GM23248 (cell line): ENCODE measurements at regions not wholly inside any gene's neighbourhood (a gene's known extent, or its start where the extent isn't known, plus 50 kb on each side); places are given as distances from the start of the nearest gene placed in this dataset.

Source experiments
- DNase-seq: peaks from one replicate; pipeline ENCODE4 v3.0.0-alpha.2; 2015
- H2AFZ ChIP-seq: fragments of 200-600 bp; sonication (generic); 2 replicates; pipeline ENCODE4 v1.6.1; 2016; ENCODE audit warnings: antibody characterized with exemption
- H3F3A ChIP-seq: fragments of 200-600 bp; sonication (generic); 2 replicates; pipeline ENCODE4 v1.6.1; 2016; ENCODE audit warnings: mild to moderate bottlenecking, antibody characterized with exemption, mixed run types; ENCODE audit not compliant: insufficient read depth
- H3K27ac ChIP-seq: fragments of 200-600 bp; sonication (generic); 2 replicates; pipeline ENCODE4 v1.5.1; 2016; ENCODE audit warnings: mild to moderate bottlenecking
- H3K27me3 ChIP-seq: fragments of 200-600 bp; sonication (generic); replicated peaks from 2 replicates; pipeline ENCODE4 v1.6.1; 2016; ENCODE audit warnings: mild to moderate bottlenecking; ENCODE audit not compliant: insufficient read depth
- H3K36me3 ChIP-seq: fragments of 200-600 bp; sonication (generic); 2 replicates; pipeline ENCODE4 v1.6.1; 2016; ENCODE audit warnings: low read depth, mild to moderate bottlenecking
- H3K4me1 ChIP-seq: fragments of 200-600 bp; sonication (generic); 2 replicates; pipeline ENCODE4 v1.6.1; 2016; ENCODE audit warnings: mild to moderate bottlenecking; ENCODE audit not compliant: insufficient read depth
- H3K4me2 ChIP-seq: fragments of 200-600 bp; sonication (generic); one replicate; pipeline ENCODE4 v1.6.1; 2016; ENCODE audit warnings: mild to moderate bottlenecking; ENCODE audit not compliant: unreplicated experiment
- H3K4me3 ChIP-seq: fragments of 200-600 bp; sonication (generic); 2 replicates; pipeline ENCODE4 v1.5.1; 2016; ENCODE audit warnings: mild to moderate bottlenecking
- H3K79me2 ChIP-seq: fragments of 200-600 bp; sonication (generic); 2 replicates; pipeline ENCODE4 v1.6.1; 2016; ENCODE audit warnings: mild to moderate bottlenecking; ENCODE audit not compliant: insufficient read depth
- H3K9ac ChIP-seq: fragments of 200-600 bp; sonication (generic); 2 replicates; pipeline ENCODE4 v1.6.1; 2016; ENCODE audit warnings: mild to moderate bottlenecking
- H3K9me2 ChIP-seq: fragments of 200-600 bp; sonication (generic); 2 replicates; pipeline ENCODE4 v1.6.1; 2016; ENCODE audit warnings: mixed run types, mild to moderate bottlenecking, moderate library complexity; ENCODE audit not compliant: insufficient read depth
- H3K9me3 ChIP-seq: fragments of 200-600 bp; sonication (generic); one replicate; pipeline ENCODE4 v1.6.1; 2017; ENCODE audit warnings: low read depth
- H4K20me1 ChIP-seq: fragments of 200-600 bp; sonication (generic); 2 replicates; pipeline ENCODE4 v1.6.0; 2016; ENCODE audit not compliant: insufficient read depth
- EZH2 ChIP-seq: fragments of 200-600 bp; sonication (generic); IDR thresholded peaks from 2 replicates; pipeline ENCODE4 v1.6.1; 2018; ENCODE audit warnings: antibody characterized with exemption, mild to moderate bottlenecking; ENCODE audit not compliant: insufficient read depth, poor library complexity, severe bottlenecking
- EZH2phosphoT487 ChIP-seq: fragments of 200-600 bp; sonication (generic); IDR thresholded peaks from 2 replicates; pipeline ENCODE4 v1.6.1; 2018; ENCODE audit warnings: antibody characterized with exemption, moderate library complexity, mild to moderate bottlenecking, low read depth; ENCODE audit not compliant: insufficient read depth
- WGBS, 2 experiments: methylation state at CpG; one replicate each; pipeline ENCODE4 v1.1.6; 2015 to 2017; ENCODE audit warnings: low lambda C conversion rate in 2 of 2, low coverage in 1 of 2; ENCODE audit errors: missing lambda C conversion rate in 2 of 2; 5-methylcytosine and 5-hydroxymethylcytosine counted together
- in situ Hi-C: fragments of 300-500 bp; cut with MboI; formaldehyde crosslinking; loops from 2 replicates; pipeline ENCODE4 v1.15.0; 2020

- 32 to 43% methylated on average over 2 of the region's 2 CpGs for WGBS, 2 experiments
- in situ Hi-C loops = no loop called here
- H3K27me3 ChIP-seq = no peaks in the 10 kb centered on the region
These were observed 1351.2 kb downstream of the FSCB start for GRCh38 chr14:43155924-43156323.

GRCh38 chr14:43155258-43155657 is 1351.8 kb downstream of the FSCB start:
- no peak overlapping the region for H3K9ac ChIP-seq
- no peaks in the 10 kb centered on the region for H3K36me3 ChIP-seq
- 70 to 71% methylated on average over 1 of the region's 1 CpG for WGBS, 2 experiments
- H3K4me3 ChIP-seq = no peak overlapping the region
- no peaks in the 10 kb centered on the region for H3K79me2 ChIP-seq
- H4K20me1 ChIP-seq = no peaks in the 10 kb centered on the region
- in situ Hi-C loops = no loop called here
- H3K4me2 ChIP-seq = no peak overlapping the region
- H3F3A ChIP-seq = no peaks in the 10 kb centered on the region
- no peak overlapping the region for H3K27ac ChIP-seq
- no peak overlapping the region for H2AFZ ChIP-seq
- H3K9me2 ChIP-seq = no peaks in the 10 kb centered on the region
- H3K9me3 ChIP-seq = no peaks in the 10 kb centered on the region
- H3K4me1 ChIP-seq = no peaks in the 10 kb centered on the region
- no peaks in the 10 kb centered on the region for H3K27me3 ChIP-seq
- TF ChIP-seq EZH2phosphoT487 (no peak), EZH2 (no peak)
- DNase-seq = no peak

More at GRCh38 chr14:43155924-43156323, 1351.2 kb downstream of the FSCB start:
- Histone ChIP-seq H3K9me2 (no peaks in the 10 kb centered on the region), H3K79me2 (no peaks in the 10 kb centered on the region), H3K27ac (no peak overlapping the region), H3K4me3 (no peak overlapping the region), H3K4me1 (no peaks in the 10 kb centered on the region), H4K20me1 (no peaks in the 10 kb centered on the region), H3K9me3 (no peaks in the 10 kb centered on the region), H3F3A (no peaks in the 10 kb centered on the region), H3K9ac (no peak overlapping the region), H2AFZ (no peak overlapping the region), H3K4me2 (no peak overlapping the region), H3K36me3 (no peaks in the 10 kb centered on the region)
- no peak for TF ChIP-seq EZH2phosphoT487
- TF ChIP-seq EZH2 = no peak
- DNase-seq = no peak

GRCh38 chr14:43147485-43147884 is 1359.6 kb downstream of the FSCB start:
- in situ Hi-C loops = no loop called here
- no peaks in the 10 kb centered on the region for H3K4me1 ChIP-seq
- H3K4me2 ChIP-seq = no peak overlapping the region
- H3F3A ChIP-seq = no peaks in the 10 kb centered on the region
- H3K27me3 ChIP-seq = no peaks in the 10 kb centered on the region
- no peak for DNase-seq
- H3K9ac ChIP-seq = no peak overlapping the region
- WGBS, 2 experiments = 4 to 6% methylated on average over 3 of the region's 3 CpGs
- H3K27ac ChIP-seq = no peak overlapping the region
- no peaks in the 10 kb centered on the region for H3K36me3 ChIP-seq
- no peaks in the 10 kb centered on the region for H3K9me3 ChIP-seq
- no peak overlapping the region for H2AFZ ChIP-seq
- H4K20me1 ChIP-seq = no peaks in the 10 kb centered on the region
- no peak overlapping the region for H3K4me3 ChIP-seq
- no peak for TF ChIP-seq EZH2
- no peak for TF ChIP-seq EZH2phosphoT487
- no peaks in the 10 kb centered on the region for H3K9me2 ChIP-seq
- no peaks in the 10 kb centered on the region for H3K79me2 ChIP-seq

GRCh38 chr14:43145361-43145760 is 1361.7 kb downstream of the FSCB start:
- in situ Hi-C loops = no loop called here

GRCh38 chr14:43143106-43143505 is 1364.0 kb downstream of the FSCB start:
- TF ChIP-seq EZH2 (no peak), EZH2phosphoT487 (no peak)
- no peak for DNase-seq
- no peak overlapping the region for H3K9ac ChIP-seq

More at GRCh38 chr14:43145361-43145760, 1361.7 kb downstream of the FSCB start:
- no peaks in the 10 kb centered on the region for H3K9me2 ChIP-seq
- H3K4me2 ChIP-seq = no peak overlapping the region
- no peaks in the 10 kb centered on the region for H3K36me3 ChIP-seq
- no peak overlapping the region for H3K9ac ChIP-seq
- no peaks in the 10 kb centered on the region for H3K9me3 ChIP-seq
- 30 to 31% methylated on average over 2 of the region's 2 CpGs for WGBS, 2 experiments
- H4K20me1 ChIP-seq = no peaks in the 10 kb centered on the region
- no peaks in the 10 kb centered on the region for H3F3A ChIP-seq
- H3K27ac ChIP-seq = no peak overlapping the region
- no peak overlapping the region for H3K4me3 ChIP-seq
- H3K79me2 ChIP-seq = no peaks in the 10 kb centered on the region
- peak; percentile 2 for DNase-seq
- TF ChIP-seq EZH2phosphoT487 = no peak
- no peak for TF ChIP-seq EZH2
- H3K4me1 ChIP-seq = no peaks in the 10 kb centered on the region
- H3K27me3 ChIP-seq = no peaks in the 10 kb centered on the region
- no peak overlapping the region for H2AFZ ChIP-seq

More at GRCh38 chr14:43143106-43143505, 1364.0 kb downstream of the FSCB start:
- 31 to 44% methylated on average over 2 of the region's 2 CpGs for whole genome bisulfite sequencing, 2 experiments
- Histone ChIP-seq H3K27ac (no peak overlapping the region), H4K20me1 (no peaks in the 10 kb centered on the region), H3F3A (no peaks in the 10 kb centered on the region), H3K36me3 (no peaks in the 10 kb centered on the region), H3K4me3 (no peak overlapping the region), H3K4me1 (no peaks in the 10 kb centered on the region), H3K27me3 (no peaks in the 10 kb centered on the region), H3K79me2 (no peaks in the 10 kb centered on the region), H2AFZ (no peak overlapping the region), H3K9me2 (no peaks in the 10 kb centered on the region), H3K9me3 (no peaks in the 10 kb centered on the region), H3K4me2 (no peak overlapping the region)
- in situ Hi-C loops = no loop called here
